Right lung (tissue), 2 donors: ENCODE measurements at regions not wholly inside any gene's neighbourhood (a gene's known extent, or its start where the extent isn't known, plus 50 kb on each side); places are given as distances from the start of the nearest gene placed in this dataset.

Experiments used
- DNase-seq, 2 donors: peaks; one replicate each; pipeline ENCODE4 v3.0.0-alpha.2; 2013

DNA sequence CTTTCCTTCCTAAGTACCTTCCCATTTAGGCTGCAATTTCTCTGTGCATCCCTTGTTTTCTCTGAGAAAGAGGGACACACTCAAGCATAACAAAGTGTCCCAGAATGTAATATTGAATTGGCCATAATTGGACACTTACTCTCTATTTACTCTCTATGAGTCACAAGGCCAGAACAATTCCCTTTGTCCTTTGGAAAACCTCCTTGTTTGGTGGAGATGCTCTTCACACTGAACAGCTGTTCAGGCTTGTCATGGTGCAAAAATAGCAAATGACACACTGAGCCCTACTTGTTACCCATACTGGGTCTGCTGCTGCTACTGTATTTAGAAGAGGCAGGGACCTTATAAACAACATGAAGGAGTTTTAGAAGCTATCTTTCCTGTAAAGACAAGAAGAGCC is 1590.5 kb upstream of the TMEM132C start:
- DNase-seq: no peak

DNA sequence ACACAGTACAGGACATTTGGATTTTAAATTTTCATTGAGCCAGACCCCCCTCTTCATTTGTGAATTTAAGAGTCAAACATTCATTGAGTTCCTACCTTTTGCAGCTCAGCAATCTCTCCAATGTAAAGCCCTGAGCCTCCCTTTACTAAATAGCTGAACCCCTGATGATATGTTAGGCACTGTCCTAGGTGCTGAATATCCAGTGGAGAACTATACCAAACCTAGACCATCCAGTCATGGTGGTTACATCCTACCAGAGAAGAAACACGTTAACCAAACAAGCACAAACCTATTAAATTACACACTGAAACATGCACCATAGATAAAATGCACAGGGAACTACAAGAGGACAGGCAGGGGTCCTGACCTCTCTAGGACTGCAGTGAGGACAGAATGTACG is 1585.3 kb upstream of the TMEM132C start:
- DNase-seq: no peak

DNA sequence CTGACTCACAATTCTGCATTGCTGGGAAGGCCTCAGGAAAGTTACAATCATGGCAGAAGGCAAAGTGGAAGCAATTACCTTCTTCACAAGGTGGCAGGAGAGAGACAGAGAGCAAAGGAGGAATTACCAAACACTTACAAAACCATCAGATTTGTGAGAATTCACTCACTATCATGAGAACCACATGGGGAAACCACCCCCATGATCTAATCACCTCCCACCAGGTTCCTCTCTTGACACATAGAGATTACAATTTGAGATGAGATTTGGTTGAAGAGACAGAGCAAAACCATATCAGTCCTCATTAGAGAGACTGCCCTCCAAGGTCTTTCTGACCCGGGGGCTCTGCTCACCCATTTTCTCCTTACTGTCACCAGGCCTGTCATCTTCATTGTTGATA is 1582.3 kb upstream of the TMEM132C start:
- no peak for DNase-seq

GRCh38 chr12:126685636-126686035 is 1581.3 kb upstream of the TMEM132C start:
- no peak for DNase-seq

DNA sequence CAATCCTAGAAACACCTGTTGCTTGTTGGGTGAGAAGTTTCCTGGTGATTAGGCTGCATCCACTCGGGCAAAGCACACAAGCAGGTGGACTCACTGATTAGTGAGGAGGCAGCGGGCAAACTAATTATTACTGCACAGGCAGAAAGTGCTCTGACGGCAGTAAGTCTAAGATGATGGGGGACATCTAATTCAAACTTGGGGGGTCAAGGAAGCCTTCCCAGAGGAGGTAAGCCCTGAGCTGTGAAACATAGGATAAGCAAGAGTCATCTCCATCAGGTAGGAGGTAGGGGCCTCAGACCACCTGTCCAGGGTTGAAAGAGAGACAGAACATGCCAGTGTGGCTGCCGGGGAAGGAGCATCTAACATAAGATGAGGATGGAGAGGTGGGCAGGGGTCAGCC is 1578.4 kb upstream of the TMEM132C start:
- DNase-seq: no peak

- DNase-seq: no peak
Measured at GRCh38 chr12:126700096-126700495, 1566.9 kb upstream of the TMEM132C start.

DNA sequence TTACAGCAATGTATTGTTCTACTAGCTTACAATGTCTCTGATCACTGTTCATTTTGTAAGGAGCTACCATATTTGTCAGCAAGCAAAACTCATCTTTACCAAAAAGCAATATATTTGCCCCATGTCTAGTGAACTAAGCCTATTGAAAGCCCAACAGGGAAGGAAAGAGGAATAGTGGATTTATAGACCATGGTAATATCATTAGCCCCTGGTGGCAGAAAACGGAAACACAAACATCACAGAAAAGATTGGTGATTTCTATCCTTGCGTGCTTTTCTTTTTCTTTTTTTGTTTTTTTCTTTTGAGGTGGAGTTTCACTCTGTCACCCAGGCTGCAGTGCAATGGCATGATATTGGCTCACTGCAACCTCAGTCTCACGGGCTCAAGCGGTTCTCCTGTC is 1562.4 kb upstream of the TMEM132C start:
- no peak for DNase-seq

- no peak for DNase-seq
Measured at GRCh38 chr12:126706300-126706699, 1560.7 kb upstream of the TMEM132C start.

- no peak for DNase-seq
Measured at GRCh38 chr12:126708492-126708896, 1558.5 kb upstream of the TMEM132C start.

- no peak for DNase-seq
Measured at GRCh38 chr12:126718365-126718764, 1548.6 kb upstream of the TMEM132C start.

DNA sequence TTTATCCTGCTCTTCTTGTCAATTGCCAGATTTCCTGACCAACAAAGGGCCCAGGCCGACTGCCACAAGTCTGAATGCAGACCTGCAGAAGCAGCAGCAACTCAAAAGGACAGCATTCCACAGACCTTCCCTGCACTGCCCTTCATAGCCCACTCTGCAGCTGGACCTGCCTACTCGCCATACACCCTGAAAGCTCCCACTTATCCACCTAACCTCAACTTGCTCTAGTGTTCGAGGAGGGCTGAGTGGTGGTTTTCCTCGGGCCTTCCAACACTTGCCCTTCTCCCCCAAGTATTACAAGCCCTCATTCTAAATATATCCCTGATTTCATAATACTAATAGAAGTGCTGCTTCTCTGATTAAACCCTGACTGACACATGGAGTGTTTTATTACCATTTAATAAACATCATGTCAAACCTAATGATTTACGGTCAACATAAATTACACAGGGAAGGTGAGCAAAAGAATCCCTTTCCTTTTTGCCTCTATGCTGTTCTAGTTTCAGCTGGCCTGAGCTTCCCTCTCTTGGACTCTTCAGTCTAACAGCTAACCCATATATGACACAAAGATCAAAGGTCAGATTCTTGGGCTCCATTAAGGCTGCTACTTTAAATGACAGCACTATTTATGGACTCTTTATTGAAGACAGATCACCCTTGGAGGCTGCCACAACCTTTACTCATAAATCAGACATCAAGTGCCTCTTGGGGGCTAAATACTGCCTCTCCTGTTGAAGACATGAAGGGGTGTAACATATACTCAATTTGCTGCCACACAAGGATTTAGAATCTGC is 1546.9 kb upstream of the TMEM132C start:
- no peak for DNase-seq

- no peak for DNase-seq
Measured at GRCh38 chr12:126726481-126727217, 1540.3 kb upstream of the TMEM132C start.

GRCh38 chr12:126727218-126728075 is 1539.5 kb upstream of the TMEM132C start:
- no peak for DNase-seq

- no peak for DNase-seq
Measured at GRCh38 chr12:126734296-126734695, 1532.7 kb upstream of the TMEM132C start.

- no peak for DNase-seq
Measured at GRCh38 chr12:126734710-126735109, 1532.3 kb upstream of the TMEM132C start.

DNA sequence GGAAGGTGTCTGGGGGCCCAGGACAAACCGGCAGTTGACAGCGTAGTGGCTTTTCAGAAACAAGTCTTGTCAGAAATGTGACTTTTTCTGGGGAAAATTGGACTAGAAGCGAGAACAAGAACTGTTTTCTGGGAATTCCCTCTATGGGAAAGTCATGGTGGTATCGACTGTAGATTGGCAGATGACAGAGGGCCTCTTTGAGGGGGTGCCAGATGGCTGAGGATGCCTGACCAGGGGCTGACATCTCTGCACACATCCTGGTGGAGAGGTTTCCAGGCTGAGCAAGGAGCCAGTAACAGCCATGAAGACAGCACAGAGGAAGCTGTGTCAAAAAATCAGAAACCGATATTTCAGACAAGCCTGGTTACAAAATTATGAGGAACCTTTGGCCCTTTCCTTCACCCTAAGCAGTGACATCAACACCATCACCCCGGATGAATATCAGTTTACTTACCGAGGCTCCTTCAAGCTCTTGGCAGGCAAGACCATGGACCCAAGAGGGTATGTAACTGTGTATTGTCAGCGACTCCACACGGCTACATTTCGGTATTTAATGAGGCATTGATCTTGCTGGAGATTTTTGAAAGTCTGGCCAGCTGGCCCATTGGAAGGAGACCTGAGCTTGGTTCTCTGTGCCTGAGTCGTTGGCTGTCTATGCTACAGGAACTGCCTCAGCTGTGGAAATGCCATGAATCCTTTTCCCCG is 1525.3 kb upstream of the TMEM132C start:
- no peak for DNase-seq

DNA sequence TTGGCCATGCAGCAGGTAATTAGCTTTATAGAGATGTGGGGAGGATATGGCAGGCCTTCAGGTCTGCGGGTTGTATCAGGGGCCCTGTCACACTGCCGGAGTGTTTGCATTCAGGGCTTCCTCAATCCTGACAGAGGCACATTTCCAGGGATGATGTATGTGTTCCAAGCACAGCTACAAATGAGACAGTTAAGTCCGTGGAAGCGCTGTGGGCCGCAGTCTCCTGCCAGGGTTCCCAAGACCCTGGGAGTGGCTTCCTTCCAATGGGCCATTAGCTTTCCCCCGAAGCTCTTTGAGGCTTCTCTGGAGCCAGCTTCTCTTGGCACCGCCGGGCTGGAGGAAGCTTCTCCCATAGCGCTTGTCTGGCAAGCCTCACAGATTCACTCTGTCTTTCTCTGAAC is 1524.7 kb upstream of the TMEM132C start:
- DNase-seq: no peak

GRCh38 chr12:126747530-126748149 is 1519.3 kb upstream of the TMEM132C start:
- peak in 1 of 2 donors; percentile 4 for DNase-seq

DNA sequence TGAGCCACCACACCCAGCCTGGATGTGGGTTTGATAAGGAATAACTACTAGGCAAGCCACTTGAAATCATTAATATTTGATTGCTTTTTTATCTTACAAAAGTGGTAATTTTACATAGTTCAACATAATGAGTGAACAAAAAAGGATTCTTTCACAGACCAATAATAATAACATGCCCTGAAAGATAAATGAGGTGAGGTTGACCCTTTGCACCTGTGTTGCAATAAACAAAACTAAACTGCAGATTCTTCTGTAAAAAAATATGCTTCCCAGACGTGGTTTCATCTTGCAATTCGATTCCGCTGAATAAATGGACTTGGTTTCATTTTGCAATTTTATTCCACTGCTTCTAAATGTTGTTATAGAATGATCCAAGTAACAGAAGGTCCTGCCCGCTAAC is 1514.9 kb upstream of the TMEM132C start:
- DNase-seq: no peak

DNA sequence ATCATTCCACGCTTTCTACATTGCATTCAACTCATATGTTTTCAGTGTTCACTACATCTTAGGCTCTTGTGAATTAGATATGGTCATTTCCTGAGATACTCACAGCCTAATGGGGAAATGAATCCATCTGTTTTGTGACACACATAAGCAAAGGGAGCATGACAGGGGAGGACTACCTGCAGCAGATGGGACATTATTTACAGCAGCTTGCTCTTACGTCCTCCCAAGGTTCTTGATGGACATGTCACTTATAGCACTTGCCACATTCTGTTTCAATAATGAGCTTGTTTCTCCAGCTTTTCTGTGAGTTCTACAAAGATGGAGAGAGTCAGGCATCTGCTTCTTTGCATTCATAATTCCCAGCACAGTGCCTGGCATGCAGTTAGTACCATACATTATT is 1509.6 kb upstream of the TMEM132C start:
- no peak for DNase-seq

- DNase-seq: no peak
Measured at GRCh38 chr12:126760092-126760491, 1506.9 kb upstream of the TMEM132C start.
